Osteoblast (primary cell): ENCODE measurements at regions not wholly inside any gene's neighbourhood (a gene's known extent, or its start where the extent isn't known, plus 50 kb on each side); places are given as distances from the start of the nearest gene placed in this dataset.

Experiments
- DNase-seq: peaks from one replicate; pipeline ENCODE4 v3.0.0; 2011; ENCODE audit warnings: low spot score, mixed read lengths; ENCODE audit not compliant: insufficient read length; ENCODE audit errors: missing footprints
- H2AFZ ChIP-seq: 2 replicates; pipeline ENCODE4 v1.6.0; 2011; ENCODE audit warnings: mild to moderate bottlenecking, low read length
- H3K27ac ChIP-seq: 2 replicates; pipeline ENCODE4 v1.5.1; 2011; ENCODE audit warnings: mild to moderate bottlenecking, low read depth, low read length, moderate library complexity
- H3K27me3 ChIP-seq: 2 replicates; pipeline ENCODE4 v1.6.0; 2012; ENCODE audit warnings: mild to moderate bottlenecking, control low read depth, inconsistent platforms, low read length, moderate library complexity; ENCODE audit not compliant: insufficient read depth
- H3K36me3 ChIP-seq: 2 replicates; pipeline ENCODE4 v1.5.1; 2011; ENCODE audit warnings: mild to moderate bottlenecking, low read length, control low read depth, moderate library complexity; ENCODE audit not compliant: insufficient read depth
- H3K4me1 ChIP-seq: 2 replicates; pipeline ENCODE4 v1.5.1; 2011; ENCODE audit warnings: mild to moderate bottlenecking, low read length, control low read depth, moderate library complexity; ENCODE audit not compliant: insufficient read depth
- H3K4me2 ChIP-seq: 2 replicates; pipeline ENCODE4 v1.6.0; 2011; ENCODE audit warnings: mild to moderate bottlenecking, low read length; ENCODE audit not compliant: insufficient read depth
- H3K4me3 ChIP-seq: fragments of 200-600 bp; sonication (generic); 3 replicates; pipeline ENCODE4 v1.5.1; 2012; ENCODE audit warnings: mild to moderate bottlenecking, low read length, inconsistent platforms; ENCODE audit not compliant: insufficient read depth
- H3K79me2 ChIP-seq: 2 replicates; pipeline ENCODE4 v1.6.0; 2012; ENCODE audit warnings: mild to moderate bottlenecking, low read length, control low read depth, inconsistent platforms; ENCODE audit not compliant: insufficient read depth
- H3K9me3 ChIP-seq: 2 replicates; pipeline ENCODE4 v1.5.1; 2011; ENCODE audit warnings: low read depth, low read length, control low read depth
- H4K20me1 ChIP-seq: 2 replicates; pipeline ENCODE4 v1.6.0; 2012; ENCODE audit warnings: mild to moderate bottlenecking, low read length, control low read depth; ENCODE audit not compliant: insufficient read depth
- CTCF ChIP-seq: IDR thresholded peaks from 2 replicates; pipeline ENCODE4 v1.5.1; 2011; ENCODE audit warnings: mild to moderate bottlenecking, low read depth, low read length, moderate library complexity; ENCODE audit errors: extremely low read depth

DNA sequence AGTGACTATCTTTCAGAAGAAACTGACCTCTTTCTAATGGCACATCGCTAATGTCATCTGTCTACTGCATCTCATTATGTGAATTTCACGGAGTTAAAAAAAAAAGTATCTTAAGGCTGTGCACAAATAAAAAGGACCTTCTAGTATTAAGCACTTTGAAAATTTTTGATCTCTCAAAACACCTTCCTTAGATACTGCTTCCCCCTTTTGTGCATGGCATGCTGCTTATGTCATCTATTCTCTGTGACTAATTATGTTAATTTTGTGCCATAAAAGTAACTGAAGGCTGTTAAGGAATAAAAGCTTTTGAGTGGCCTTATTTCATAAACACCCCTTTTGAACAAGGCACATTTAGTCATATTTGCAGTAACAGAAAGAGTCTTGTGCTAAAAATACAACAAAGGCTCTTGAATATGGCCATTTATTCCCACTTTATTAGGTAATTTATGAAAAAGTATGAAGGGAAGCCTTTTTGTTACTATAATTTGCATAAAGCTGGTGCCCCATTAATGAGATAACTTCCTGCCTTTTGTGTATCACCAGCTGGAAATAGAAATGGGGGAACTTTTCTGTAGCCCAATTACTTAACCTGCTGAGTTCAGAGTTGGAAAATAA lies 1412.0 kb upstream of the ZEB2 start:
- Histone ChIP-seq H3K27me3 (no peaks in the 10 kb centered on the region), H3K79me2 (no peaks in the 10 kb centered on the region), H3K4me2 (no peak overlapping the region), H4K20me1 (no peaks in the 10 kb centered on the region), H2AFZ (peak overlapping the region; percentile 32), H3K27ac (no peak overlapping the region), H3K36me3 (no peaks in the 10 kb centered on the region), H3K4me1 (no peaks in the 10 kb centered on the region), H3K4me3 (no peak overlapping the region), H3K9me3 (no peaks in the 10 kb centered on the region)
- no peak for DNase-seq
- no peak for TF ChIP-seq CTCF

- Histone ChIP-seq H3K4me2 (no peak overlapping the region), H2AFZ (no peak overlapping the region), H3K9me3 (no peaks in the 10 kb centered on the region)
These were observed 1410.4 kb upstream of the ZEB2 start for GRCh38 chr2:145930318-145930717.

DNA sequence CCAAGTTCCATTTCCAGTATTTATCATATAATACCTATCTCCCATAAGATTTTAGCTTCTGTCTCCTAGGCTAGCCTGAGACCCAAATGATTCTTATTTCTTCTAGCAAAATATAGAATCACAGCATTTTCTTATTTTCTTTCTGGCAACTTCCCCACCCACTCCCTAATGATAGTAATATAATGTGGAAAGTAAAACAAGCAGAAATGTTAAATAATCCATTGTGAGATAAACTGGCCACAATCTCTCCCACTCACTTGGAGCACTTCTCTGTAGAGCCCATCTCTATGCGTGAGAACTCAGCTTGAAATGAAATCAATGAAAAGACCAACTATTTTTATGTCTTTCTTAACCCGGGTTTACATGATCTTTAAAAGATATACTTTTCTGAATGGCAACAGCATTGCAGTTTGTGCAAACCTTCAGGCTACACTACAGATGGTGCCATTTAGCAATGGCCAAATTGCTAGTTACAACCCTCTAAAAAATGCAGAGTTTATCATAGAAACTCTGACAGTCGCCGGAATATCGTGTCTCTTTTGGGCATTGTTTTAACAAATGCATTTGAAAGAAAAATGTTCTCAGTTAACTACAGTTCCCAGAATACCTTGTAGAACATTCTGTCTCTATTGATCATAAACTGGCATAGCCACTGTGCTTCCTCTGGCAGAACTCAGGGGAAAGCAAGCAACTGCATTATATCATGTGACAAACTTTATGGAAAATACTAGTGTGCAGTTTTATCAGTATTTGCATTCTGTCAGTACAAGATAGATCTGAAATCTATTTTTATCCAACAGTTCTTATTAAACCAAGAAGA lies 1407.4 kb upstream of the ZEB2 start:
- Histone ChIP-seq H3K4me2 (peak overlapping the region; percentile 40), H3K4me3 (no peak overlapping the region), H3K36me3 (no peaks in the 10 kb centered on the region), H2AFZ (peak overlapping the region; percentile 64), H3K27me3 (no peaks in the 10 kb centered on the region), H4K20me1 (no peaks in the 10 kb centered on the region), H3K4me1 (no peaks in the 10 kb centered on the region), H3K27ac (no peak overlapping the region), H3K79me2 (no peaks in the 10 kb centered on the region), H3K9me3 (no peaks in the 10 kb centered on the region)
- no peak for TF ChIP-seq CTCF
- DNase-seq: no peak

More at GRCh38 chr2:145930318-145930717, 1410.4 kb upstream of the ZEB2 start:
- no peak overlapping the region for H3K4me3 ChIP-seq
- no peak overlapping the region for H3K27ac ChIP-seq
- H3K36me3 ChIP-seq: no peaks in the 10 kb centered on the region
- H3K27me3 ChIP-seq: no peaks in the 10 kb centered on the region
- H3K79me2 ChIP-seq: no peaks in the 10 kb centered on the region
- no peaks in the 10 kb centered on the region for H3K4me1 ChIP-seq
- TF ChIP-seq CTCF: no peak
- no peaks in the 10 kb centered on the region for H4K20me1 ChIP-seq
- no peak for DNase-seq

GRCh38 chr2:145925591-145925990 lies 1405.7 kb upstream of the ZEB2 start:
- Histone ChIP-seq H3K36me3 (no peaks in the 10 kb centered on the region), H3K79me2 (no peaks in the 10 kb centered on the region), H3K4me2 (no peak overlapping the region), H3K27ac (no peak overlapping the region), H4K20me1 (no peaks in the 10 kb centered on the region), H3K4me3 (no peak overlapping the region), H2AFZ (no peak overlapping the region), H3K27me3 (no peaks in the 10 kb centered on the region), H3K4me1 (no peaks in the 10 kb centered on the region), H3K9me3 (no peaks in the 10 kb centered on the region)
- no peak for DNase-seq
- TF ChIP-seq CTCF: no peak
